GM23338 (cell line): ENCODE measurements at regions not wholly inside any gene's neighbourhood (a gene's known extent, or its start where the extent isn't known, plus 50 kb on each side); places are given as distances from the start of the nearest gene placed in this dataset.

Experiments used
- CREB1 ChIP-seq: fragments of 250-450 bp; sonication (Bioruptor Pico); IDR thresholded peaks from 2 replicates; pipeline ENCODE4 v1.5.0; 2020; ENCODE audit warnings: low read depth, mild to moderate bottlenecking, moderate library complexity
- CTCF ChIP-seq, 2 experiments: fragments of 200-600 bp in 1 of 2; sonication (generic) in 1 of 2; conservative IDR thresholded peaks; 2 replicates each; pipeline versions ENCODE4 v1.5.1 to v1.6.1; 2016 to 2017; ENCODE audit warnings: antibody characterized with exemption in 2 of 2, low read depth in 2 of 2, mild to moderate bottlenecking in 2 of 2, moderate library complexity in 1 of 2
- EZH2 ChIP-seq: fragments of 200-600 bp; sonication (generic); IDR thresholded peaks from one replicate; pipeline ENCODE4 v1.8.0; 2017; ENCODE audit warnings: antibody characterized with exemption, mild to moderate bottlenecking, low read depth; ENCODE audit not compliant: unreplicated experiment
- EZH2phosphoT487 ChIP-seq: fragments of 200-600 bp; sonication (generic); IDR thresholded peaks from one replicate; pipeline ENCODE4 v1.8.1; 2018; ENCODE audit warnings: antibody characterized with exemption; ENCODE audit not compliant: unreplicated experiment
- JUNB ChIP-seq: IDR thresholded peaks from one replicate; pipeline ENCODE4 v1.6.1; 2016; ENCODE audit warnings: antibody characterized with exemption; ENCODE audit not compliant: unreplicated experiment
- NANOG ChIP-seq: IDR thresholded peaks from 2 replicates; pipeline ENCODE4 v1.6.1; 2016; ENCODE audit warnings: antibody characterized with exemption, borderline replicate concordance
- POLR2AphosphoS5 ChIP-seq: IDR thresholded peaks from 2 replicates; pipeline ENCODE4 v1.6.1; 2016; ENCODE audit warnings: antibody characterized with exemption, low read depth
- REST ChIP-seq: IDR thresholded peaks from one replicate; pipeline ENCODE4 v1.6.1; 2018; ENCODE audit warnings: antibody characterized with exemption; ENCODE audit not compliant: unreplicated experiment

GRCh38 chr20:60144974-60145527, 186.8 kb downstream of the CDH26 start:
- TF ChIP-seq REST, result no peak
- TF ChIP-seq POLR2AphosphoS5, result no peak
- TF ChIP-seq CTCF (conservative IDR thresholded peaks at IDR 0.05; ENCODE audit: low read depth in 2 of 2), result no peak
- TF ChIP-seq EZH2phosphoT487, result no peak
- TF ChIP-seq JUNB, result no peak
- TF ChIP-seq CREB1, result no peak
- no peak for TF ChIP-seq EZH2
- no peak for TF ChIP-seq NANOG
